Stimulated activated CD8-positive, alpha-beta memory T cell treated with anti-CD3 and anti-CD28 coated beads, Interleukin-2, amount 100 ng/mL, for 48 hours (primary cell): ENCODE measurements at regions not wholly inside any gene's neighbourhood (a gene's known extent, or its start where the extent isn't known, plus 50 kb on each side); places are given as distances from the start of the nearest gene placed in this dataset.

Experiments used
- DNase-seq, 2 donors: peaks; one replicate each; pipeline ENCODE4 v3.0.0-alpha.2; 2020; ENCODE audit warnings: low read depth in 2 of 2

GRCh38 chr13:111537115-111537728 lies 216.8 kb downstream of the TEX29 start:
- DNase-seq = no peak

GRCh38 chr13:111537843-111538499 lies 217.5 kb downstream of the TEX29 start:
- DNase-seq = no peak

GRCh38 chr13:111539252-111539651 lies 218.8 kb downstream of the TEX29 start:
- DNase-seq = no peak

GRCh38 chr13:111539791-111540446 lies 219.5 kb downstream of the TEX29 start:
- DNase-seq = no peak

- DNase-seq = no peak
Observed at GRCh38 chr13:111540486-111540885, 220.0 kb downstream of the TEX29 start.

- DNase-seq = no peak
Observed at GRCh38 chr13:111541345-111541744, 220.9 kb downstream of the TEX29 start.

GRCh38 chr13:111541752-111542529 lies 221.5 kb downstream of the TEX29 start:
- no peak for DNase-seq

- DNase-seq = no peak
Observed at GRCh38 chr13:111542530-111543341, 222.3 kb downstream of the TEX29 start.

GRCh38 chr13:111546921-111547675 lies 226.7 kb downstream of the TEX29 start:
- DNase-seq = no peak

GRCh38 chr13:111547726-111548273 lies 227.4 kb downstream of the TEX29 start:
- no peak for DNase-seq

- no peak for DNase-seq
Observed at GRCh38 chr13:111548301-111548700, 227.9 kb downstream of the TEX29 start.

GRCh38 chr13:111548805-111549204 lies 228.4 kb downstream of the TEX29 start:
- no peak for DNase-seq

GRCh38 chr13:111549464-111549863 lies 229.0 kb downstream of the TEX29 start:
- DNase-seq = no peak

GRCh38 chr13:111550062-111550461 lies 229.6 kb downstream of the TEX29 start:
- no peak for DNase-seq

- no peak for DNase-seq
Observed at GRCh38 chr13:111551204-111551820, 230.9 kb downstream of the TEX29 start.

- no peak for DNase-seq
Observed at GRCh38 chr13:111552891-111553655, 232.6 kb downstream of the TEX29 start.

GRCh38 chr13:111554539-111555267 lies 234.3 kb downstream of the TEX29 start:
- no peak for DNase-seq

GRCh38 chr13:111555268-111555808 lies 234.9 kb downstream of the TEX29 start:
- no peak for DNase-seq
